Stomach (tissue), 4 donors: ENCODE measurements at regions not wholly inside any gene's neighbourhood (a gene's known extent, or its start where the extent isn't known, plus 50 kb on each side); places are given as distances from the start of the nearest gene placed in this dataset.

Experiments
- CTCF ChIP-seq, 7 experiments: fragments of 450-650 bp in 4 of 7; fragments of 200-600 bp in 3 of 7; sonication (generic) in 3 of 7; IDR thresholded peaks; one replicate each; pipeline ENCODE4 v1.5.1; 2016 to 2019; ENCODE audit warnings: antibody characterized with exemption in 7 of 7, control low read depth in 2 of 7, mild to moderate bottlenecking in 1 of 7
- POLR2AphosphoS5 ChIP-seq, 3 donors: sonication (generic); formaldehyde crosslinking; IDR thresholded peaks; one replicate each; pipeline ENCODE4 v1.6.1; 2016; ENCODE audit warnings: antibody characterized with exemption in 3 of 3

- TF ChIP-seq POLR2AphosphoS5 (IDR thresholded peaks at IDR 0.05) = no peak
- no peak for TF ChIP-seq CTCF (IDR thresholded peaks at IDR 0.05)
Observed at GRCh38 chr21:31457675-31458074, 113.6 kb upstream of the TIAM1 start.
